Left forelimb (tissue), 1 donor: ENCODE measurements at regions not wholly inside any gene's neighbourhood (a gene's known extent, or its start where the extent isn't known, plus 50 kb on each side); places are given as distances from the start of the nearest gene placed in this dataset.
"Not testable (repeated sequence)": the region's sequence is repeated elsewhere in the genome, so short reads cannot be mapped to it uniquely, and the experiment has no call there.

Source experiments
- DNase-seq: peaks from one replicate; pipeline ENCODE4 v3.0.0-alpha.2; 2018; ENCODE audit warnings: low spot score

DNA sequence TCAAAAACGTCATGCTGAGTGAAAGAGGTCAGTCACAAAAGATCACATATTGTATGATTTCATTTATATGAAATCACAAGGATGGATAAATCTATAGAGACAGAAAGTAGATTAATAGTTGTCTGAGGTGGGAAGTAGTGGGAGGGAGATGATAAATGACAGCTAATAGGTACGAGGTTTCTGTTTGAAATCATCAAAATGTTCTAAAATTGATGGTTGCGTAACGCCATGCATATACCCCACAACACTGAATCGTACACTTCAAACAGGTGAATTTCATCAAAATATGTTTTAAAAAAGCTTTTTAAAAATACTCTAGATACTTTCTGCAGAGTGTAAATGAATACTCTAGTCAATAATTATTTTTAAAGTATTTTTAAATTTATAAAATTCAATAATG, 303.0 kb upstream of the STAC start:
- DNase-seq = no peak

DNA sequence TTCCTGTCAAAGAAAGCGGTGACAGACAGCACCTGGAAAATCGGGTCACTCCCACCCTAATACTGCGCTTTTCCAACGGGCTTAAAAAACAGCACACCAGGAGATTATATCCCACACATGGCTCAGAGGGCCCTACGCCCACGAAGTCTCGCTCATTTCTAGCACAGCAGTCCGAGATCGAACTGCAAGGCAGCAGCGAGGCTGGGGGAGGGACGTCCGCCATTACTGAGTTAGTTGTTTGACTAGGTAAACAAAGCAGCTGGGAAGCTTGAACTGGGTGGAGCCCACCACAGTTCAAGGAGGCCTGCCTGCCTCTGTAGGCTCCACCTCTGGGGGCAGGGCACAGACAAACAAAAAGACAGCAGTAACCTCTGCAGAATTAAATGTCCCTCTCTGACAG, 297.3 kb upstream of the STAC start:
- DNase-seq = not testable (repeated sequence)

DNA sequence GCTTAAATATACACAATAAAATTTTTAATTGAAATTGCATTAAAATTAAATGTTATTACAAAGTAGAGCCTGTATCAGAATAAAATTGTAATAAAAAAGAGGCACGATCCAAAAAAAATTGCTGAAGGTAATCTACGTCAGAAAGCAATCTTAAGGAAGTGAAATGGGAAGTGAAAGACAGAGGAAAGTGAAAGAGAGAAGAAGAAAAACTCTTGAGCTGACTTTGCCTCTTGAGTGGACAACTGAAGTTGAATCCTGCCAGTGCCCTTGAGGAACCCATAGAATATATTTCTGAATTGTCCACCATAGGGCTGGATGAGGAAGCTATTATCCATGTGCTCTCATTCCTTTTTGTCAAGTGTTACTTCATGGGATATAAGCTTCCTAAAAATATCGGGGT, 285.1 kb upstream of the STAC start:
- DNase-seq = no peak

DNA sequence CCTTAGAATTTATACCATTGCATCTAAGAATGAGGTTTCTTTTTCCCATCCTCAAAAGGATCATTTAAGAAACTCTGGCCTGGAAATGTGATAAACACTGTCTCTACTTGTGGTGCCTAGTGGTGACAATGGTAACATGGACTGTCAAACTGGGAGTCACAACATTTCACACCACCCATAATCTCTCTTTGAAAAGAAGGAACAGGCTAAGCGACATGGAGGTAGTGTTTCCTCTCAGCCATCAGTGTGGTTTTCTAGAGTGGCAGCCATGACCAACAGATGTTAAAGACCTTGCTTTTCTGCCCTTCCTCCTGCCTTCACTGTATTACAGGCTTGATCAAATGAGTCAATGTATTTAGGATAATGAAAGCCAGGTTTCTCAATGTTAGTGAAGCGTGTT, 283.1 kb upstream of the STAC start:
- DNase-seq = no peak

DNA sequence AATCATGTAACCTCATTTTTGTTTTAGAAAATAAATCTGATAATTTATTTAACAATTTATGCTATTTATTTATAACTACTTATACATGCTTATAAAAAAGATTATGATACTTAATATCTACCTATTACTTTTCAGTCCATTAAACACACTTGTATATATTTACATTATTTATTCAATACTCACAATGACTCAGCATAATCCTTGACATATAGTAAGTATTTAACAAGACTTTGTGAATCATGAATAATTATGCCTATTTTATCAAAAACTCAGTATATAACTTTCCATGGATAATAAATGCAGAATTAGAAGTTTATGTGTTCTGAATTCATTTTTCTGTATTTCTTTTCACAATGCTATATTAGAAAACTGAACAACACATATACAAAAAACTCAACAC, 266.0 kb upstream of the STAC start:
- DNase-seq = no peak

DNA sequence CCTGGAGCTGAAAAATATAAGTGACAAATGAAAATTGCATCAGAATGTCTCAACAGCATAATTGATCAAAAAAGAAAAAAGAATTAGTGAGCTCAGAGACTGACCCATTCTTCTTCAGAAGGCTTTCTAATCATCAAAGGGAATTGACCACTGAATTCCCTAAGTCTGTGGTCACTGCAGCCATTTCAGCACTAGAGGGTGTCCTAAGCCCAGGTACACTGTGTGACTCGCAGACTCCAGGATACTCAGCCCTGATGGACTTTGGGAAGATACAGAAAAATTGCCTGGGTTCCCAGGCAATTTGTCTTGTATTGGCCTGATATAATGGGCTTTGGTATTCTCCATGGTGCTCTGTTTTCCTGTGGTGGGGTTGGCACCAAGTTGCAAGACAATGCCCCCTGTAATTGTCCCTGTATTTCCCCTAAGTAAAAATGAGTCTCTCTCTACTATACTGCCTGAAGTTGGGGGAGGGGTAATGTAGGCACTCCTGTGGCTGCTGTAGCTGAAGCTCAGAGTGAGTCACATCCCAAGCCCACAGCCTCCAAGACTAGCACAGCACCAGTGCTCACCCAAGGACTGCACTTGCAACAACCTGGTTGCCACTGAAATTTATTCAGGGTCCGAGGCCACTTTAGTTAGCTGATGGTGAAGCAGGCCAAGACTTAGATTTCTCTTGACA, 256.0 kb upstream of the STAC start:
- no peak for DNase-seq

DNA sequence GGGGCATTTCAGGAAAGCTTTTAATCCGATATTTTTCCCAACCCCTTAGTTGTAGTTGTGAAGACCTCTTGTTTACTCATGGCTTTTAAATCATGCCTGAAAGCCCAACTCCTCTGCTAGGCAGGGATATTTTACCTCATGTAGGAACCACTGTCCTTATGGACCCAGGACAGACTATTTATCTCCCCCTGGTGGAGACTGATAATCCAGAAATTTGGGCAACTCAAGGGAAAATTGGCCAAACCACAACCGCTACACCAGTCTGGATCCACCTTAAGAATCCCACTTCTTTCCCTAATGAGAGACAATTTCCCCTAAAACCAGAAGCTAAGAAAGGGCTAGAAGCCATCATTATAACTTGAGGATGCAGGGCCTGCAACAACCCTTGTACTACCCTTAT, 248.1 kb upstream of the STAC start:
- no peak for DNase-seq

DNA sequence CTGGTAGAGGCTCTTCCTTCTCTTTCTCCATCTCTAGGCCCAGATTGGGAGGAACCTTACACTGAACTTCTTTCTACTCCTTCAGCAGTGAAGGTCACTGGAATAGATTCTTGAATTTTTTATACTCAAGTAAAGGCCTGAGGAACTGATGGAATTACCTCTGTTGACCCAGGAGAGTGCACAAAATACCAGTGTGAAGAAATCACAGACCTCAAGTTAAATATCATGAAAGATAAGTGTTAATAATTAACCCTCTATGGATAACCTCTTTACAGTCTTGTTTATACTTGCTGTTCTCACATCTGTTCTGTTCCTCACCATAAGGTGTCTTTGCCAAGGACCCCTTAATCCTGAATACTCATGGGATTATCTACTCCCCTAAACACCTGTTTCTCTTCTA, 244.4 kb upstream of the STAC start:
- DNase-seq = no peak

DNA sequence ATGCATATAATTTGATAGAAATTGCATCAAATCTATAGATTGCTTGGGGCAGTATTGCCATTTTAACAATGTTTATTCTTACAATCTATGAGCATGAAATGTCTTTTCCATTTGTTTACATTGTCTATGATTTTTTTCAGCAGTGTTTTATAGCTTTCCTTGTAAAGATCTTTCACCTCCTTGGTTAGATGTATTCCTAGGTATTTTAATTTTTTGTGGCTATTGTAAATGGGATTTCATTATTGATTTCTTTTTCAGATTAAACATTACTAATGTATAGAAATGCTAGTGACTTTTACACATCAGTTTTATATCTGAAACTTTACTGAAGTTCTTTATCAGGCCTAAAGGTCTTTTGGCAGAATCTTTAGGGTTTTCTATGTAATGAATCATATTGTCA, 237.6 kb upstream of the STAC start:
- DNase-seq = no peak

DNA sequence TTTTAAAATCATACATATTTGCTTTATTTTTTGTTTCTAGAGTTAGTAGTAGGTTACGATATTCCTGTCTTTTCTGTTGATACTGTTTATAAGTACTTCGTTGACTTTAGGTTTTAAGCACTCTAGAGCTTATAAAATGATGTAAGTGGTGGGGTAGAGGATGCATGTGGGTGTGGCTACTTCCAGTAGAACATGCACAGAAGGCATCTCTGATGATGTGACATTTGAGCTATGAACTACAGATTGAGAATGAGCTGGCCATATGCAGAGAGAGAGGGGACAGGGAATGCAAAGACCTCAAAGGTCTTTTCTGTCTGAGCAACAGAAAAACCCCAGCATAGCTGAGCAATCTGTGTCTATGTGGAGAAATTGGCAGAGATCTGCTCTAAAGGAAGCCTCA, 233.9 kb upstream of the STAC start:
- DNase-seq = no peak

DNA sequence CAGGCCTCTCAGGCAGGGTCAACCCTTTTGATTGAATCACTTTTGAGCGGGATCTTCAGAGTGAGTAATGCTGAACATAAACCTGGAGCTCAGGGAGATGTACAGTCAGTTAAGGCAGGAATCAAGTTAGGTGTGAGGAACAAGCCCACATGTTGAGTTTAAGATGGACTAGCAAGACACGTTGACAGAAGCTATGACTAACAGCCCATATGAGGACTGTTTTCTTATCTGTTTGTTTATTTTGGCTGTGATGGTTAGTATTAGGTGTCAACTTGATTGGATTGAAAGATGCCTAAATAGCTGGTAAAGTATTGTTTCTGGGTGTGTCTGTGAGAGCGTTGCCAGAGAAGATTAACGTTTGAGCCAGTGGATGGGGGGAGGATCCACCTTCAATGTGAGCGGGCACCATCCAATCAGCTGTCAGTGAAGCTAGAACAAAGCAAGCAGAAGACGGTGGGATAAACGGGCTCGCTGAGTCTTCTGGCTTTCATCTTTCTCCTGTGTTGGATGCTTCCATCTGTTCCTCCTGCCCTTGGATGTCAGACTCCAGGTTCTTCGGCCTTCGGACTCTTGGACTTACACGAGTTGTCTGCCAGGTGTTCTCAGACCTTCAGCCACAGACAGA, 232.3 kb upstream of the STAC start:
- no peak for DNase-seq

DNA sequence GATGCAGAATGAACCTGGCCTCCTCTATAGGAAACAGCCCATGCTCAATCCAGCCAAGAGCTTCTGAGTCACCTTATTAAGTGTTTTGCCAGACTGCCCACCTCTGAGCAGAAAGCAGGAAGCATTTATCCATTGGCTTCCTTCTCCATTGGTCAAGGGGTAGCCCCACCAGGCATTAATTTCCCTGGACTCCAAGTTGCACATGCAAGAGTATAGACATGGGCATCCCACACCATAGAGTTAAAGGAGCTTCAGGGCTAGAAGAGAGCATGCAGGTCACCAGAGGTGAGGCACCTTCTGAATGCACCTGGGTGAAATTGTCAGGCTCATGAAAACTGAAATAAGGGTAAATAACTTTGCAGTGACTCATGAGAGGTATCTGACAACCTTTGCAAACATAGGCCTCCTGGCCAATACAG, 230.8 kb upstream of the STAC start:
- DNase-seq = no peak

DNA sequence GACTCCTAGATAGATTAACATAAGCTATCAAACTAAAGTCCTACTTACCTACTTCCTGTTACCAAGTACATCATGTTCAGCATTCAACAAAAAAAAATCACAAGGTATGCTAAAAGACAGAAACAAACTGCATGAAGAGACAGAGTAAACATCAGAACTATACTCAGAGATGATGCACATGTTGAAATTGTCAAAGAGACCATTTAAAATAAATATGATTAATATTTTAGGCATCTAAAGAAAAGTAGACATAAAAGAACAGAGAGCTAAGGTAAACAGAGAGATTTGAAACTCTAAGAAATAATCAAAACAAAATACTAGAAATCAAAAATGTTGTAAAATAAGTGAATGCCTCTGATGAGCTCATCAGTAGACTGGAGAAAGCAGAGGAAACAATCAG, 224.8 kb upstream of the STAC start:
- no peak for DNase-seq

DNA sequence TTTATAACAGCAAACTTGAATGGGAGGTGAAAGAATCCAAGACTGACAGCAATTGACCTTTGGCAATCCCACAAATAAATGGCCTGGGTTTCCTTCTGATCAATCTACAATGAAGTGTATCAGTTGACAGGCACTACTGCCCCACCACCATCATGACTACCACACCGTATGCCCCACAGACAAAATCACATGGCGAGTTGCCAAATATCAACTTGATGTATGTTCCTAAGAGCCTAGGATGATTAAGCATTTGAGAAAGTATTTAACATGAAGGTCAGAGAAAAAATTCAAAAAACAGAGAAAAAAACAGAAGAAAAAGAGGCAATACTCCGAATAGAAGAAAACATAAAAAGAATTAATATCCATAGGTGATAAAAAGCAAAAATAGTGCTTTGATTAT, 215.9 kb upstream of the STAC start:
- DNase-seq = no peak

DNA sequence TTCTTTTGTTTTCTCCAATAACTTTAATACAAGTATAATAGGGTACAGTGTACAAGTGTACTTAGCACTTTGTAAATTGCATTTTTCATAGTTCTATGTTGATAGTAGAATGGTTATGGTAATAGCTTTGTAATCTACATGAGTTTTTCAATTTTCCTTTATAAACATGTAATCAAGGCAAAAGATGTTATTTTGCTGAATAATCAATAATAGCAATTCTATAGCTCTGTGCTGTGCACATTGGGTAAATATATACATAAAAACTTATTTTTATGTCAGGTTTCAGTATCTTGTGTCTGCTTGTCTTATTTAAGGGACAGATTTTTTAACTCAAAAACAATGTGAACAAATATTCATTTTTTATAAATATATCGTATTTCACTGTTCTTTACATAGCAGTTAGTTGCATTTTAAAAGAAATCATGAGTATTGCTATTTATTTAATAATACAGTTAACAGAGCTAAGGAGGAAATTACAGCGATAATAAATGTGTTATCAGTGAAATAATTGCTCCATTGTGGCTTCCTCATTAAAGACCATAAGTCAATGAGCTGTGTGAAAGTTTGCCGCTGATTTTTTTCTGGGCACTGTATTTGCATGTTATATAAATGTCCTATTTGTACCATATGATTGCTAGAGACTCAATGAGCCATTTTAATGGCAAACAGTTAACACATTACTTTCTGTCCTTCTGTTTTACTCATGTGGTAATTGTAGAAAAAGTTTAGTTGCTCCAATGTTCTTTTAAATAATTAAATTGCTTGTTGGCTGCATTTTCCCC, 214.6 kb upstream of the STAC start:
- DNase-seq = no peak

DNA sequence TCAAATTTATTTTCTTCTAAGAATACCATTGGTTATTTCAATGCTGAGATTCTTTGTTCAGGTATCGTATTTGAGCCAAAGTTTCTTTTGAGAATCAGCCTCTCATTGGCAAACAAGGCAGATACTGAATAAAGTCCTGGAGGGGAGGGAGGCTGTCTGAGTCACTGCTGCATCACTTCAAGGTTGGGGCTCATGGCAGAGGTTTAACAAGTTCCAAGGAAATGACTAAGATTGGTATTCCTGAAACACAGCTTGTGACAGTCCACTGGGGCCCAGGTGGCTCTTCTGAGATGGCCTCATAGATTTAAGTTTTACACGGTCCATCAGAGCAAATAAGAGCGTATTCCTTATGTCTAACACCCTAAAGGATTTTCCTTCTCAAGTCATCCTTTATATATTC, 213.8 kb upstream of the STAC start:
- DNase-seq = no peak

DNA sequence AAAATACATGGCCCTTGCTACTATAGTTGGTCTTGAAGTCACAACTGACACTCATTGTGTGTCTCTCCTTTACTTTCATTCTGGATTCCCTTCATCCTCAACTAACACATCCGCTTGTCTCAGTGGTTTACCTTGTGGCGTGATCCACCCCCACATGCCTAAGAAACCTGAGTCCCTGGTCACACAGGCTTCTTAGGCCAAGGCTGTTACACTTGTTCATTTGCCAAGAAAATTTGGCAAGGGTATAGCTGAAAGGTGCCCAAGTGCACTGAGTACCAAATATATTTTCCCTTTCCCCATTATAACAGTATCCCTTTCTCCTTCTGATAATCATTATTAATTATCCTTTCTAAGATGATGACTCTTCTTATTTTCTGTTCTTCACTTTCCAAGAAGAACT, 207.6 kb upstream of the STAC start:
- DNase-seq = no peak

DNA sequence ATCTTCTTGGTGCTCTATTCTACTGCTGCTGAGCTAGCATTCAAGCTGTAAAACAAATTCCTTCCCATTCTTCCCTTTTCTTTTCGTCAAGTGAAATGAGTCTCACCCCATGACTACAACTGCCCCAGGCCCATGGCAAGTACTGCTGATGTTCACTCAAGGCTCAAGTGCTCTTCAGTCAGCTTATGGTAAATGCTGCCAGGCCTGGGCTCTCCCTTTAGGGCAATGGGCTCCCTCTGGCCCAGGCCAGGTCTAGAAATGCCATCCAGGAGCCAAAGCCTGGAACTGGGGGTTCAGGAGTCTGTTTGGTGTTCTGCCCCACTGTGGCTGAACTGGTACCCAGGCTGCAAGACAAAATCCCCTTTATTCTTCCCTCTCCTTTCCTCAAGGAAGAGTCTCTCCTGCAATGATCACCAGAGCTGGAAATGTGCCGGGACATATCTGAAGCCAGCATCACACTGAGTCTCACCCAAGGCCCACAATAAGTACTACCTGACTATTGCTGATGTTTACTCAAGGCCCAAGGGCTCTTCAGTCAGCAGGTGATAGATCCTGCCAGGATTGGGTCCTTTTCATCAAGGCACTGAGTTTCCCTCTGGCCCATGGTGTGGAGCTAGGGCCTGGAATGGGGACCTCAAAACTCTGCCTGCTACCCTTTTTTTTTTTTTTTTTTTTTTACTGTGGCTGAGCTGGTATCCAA, 205.0 kb upstream of the STAC start:
- DNase-seq = no peak

DNA sequence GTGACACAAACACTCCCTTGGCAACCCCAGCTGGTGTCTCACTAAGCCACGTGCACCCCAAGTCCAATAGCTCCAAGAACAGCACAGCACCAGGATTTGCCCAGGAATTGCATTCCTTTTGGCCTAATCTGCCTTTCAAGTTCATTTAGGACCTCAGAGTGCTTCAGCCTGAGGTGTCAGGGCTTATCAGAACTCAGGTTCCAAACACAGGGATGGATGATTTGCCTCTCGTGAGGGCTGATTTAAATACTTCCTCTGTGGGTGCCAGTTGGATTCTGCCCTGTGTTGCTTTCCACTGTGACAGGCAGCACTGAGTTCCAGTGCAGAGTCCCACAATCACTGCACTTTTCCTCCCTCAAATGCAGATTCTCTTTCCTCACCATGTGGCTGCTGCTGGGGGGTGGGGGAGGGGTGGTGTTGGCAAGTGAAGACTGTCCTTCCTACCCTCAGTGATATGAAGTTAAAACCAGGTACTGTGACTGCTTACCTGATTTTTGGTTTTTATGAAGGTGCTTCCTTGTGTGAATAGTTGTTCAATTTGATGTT, 204.3 kb upstream of the STAC start:
- DNase-seq = no peak

DNA sequence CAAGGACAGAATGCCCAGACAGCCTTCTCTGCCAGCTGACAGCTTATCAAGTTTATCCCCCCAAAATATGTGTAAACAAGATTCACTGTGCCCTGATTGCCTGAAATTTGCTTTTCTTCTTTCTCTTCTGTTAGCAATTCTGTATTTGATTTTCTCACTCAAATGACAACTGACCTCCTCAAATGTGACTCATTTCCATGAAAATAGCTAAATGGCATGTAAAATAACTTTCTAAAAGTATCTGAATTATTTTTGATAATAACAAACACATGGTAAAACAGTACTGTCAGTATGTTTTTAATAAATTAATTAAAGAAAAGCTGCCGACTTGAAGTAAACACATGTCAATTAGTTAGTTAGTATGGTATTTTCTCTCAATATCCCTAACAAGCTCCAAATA, 202.3 kb upstream of the STAC start:
- DNase-seq = no peak

DNA sequence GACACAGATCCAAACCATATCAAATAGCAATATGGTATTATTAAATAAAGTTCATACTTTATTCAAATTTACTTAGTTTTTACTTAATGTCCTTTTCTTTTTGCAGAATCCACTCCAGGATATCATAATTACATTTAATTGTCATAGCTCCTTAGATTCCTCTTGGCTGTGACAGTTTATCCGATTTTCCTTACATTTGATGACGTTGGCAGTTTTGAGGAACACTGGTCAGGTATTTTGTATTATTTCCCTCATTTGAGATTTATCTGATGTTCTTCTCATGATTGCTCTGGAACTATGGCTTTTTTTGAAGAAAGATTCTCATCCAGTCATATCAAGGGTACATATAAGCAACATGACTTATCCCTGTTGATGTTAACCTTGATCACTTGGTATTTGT, 198.3 kb upstream of the STAC start:
- DNase-seq = no peak

DNA sequence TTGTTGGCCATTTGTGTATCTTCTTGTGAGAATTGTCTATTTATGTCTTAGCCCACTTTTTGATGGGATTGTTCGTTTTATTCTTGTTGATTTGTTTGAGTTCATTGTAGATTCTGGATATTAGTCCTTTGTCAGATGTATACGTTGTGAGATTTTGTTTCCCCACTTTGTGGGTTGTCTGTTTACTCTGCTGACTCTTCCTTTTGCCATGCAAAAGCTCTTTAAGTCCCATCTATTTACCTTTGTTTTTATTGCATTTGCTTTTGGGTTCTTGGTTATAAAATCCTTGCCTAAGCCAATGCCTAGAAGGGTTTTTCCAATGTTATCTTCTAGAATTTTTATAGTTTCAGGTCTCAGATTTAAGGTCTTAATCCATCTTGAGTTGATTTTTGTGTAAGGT, 193.1 kb upstream of the STAC start:
- not testable (repeated sequence) for DNase-seq

DNA sequence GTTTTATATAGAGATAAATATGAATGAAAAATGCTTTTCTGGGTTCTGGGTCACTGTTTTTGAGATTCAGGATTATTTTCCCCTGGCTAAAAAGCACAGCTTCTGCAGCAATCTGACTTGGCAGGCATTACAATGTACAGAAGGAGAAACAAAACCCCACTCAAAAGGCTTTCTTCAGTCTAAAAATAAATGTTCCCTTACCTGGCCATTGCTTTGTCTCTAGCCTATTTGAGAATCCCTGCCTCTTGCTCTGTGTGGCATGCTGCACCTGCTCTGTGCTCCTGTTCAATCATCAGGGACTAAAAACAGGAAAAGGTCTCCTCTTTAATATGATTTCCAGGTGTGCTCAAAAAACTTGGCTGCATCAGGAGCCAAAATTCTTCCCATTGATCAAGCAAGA, 187.4 kb upstream of the STAC start:
- DNase-seq = no peak
